ENCODE measurements at regions not wholly inside any gene's neighbourhood (a gene's known extent, or its start where the extent isn't known, plus 50 kb on each side); places are given as distances from the start of the nearest gene placed in this dataset.

GRCh38 chr4:23706972-23707651, 182.7 kb downstream of the PPARGC1A start:
- H3K4me1 ChIP-seq (ENCODE audit: control insufficient read depth, insufficient read depth, low read length): no peaks in the 10 kb centered on the region
- no peak overlapping the region for H4K8ac ChIP-seq (ENCODE audit: low read depth in 2 of 2, low read length in 2 of 2)
- no peaks in the 10 kb centered on the region for H4K20me1 ChIP-seq (ENCODE audit: insufficient read depth, low read length)
- H3K4ac ChIP-seq (ENCODE audit: low read depth, low read length): no peak overlapping the region
- in situ Hi-C loops (cut with MboI; ENCODE audit: low sequenced_read_pairs): no loop called here
- H2BK120ac ChIP-seq (ENCODE audit: low read depth, low read length): no peak overlapping the region
- H3K9me1 ChIP-seq (ENCODE audit: insufficient read depth, low read length): no peaks in the 10 kb centered on the region
- no peak overlapping the region for H4K91ac ChIP-seq (ENCODE audit: insufficient read depth, low read depth, low read length)
- H4K5ac ChIP-seq (ENCODE audit: low read depth, low read length): no peak overlapping the region
- no peak overlapping the region for H3K9ac ChIP-seq (ENCODE audit: low read depth, low read length)
- no peak overlapping the region for H2AFZ ChIP-seq (replicated peaks; ENCODE audit: low read length, poor library complexity)
- no peak overlapping the region for H2BK5ac ChIP-seq (ENCODE audit: low read depth, low read length, poor library complexity, severe bottlenecking)
- no peak overlapping the region for H3K4me2 ChIP-seq (ENCODE audit: low read depth, low read length)
- ChIA-PET POLR2A (ENCODE audit: unreplicated experiment) (no interaction called here), CTCF (no interaction called here)
- H2AK9ac ChIP-seq (replicated peaks; ENCODE audit: low read depth, low read length, poor library complexity): no peak overlapping the region
- no peak overlapping the region for H2BK20ac ChIP-seq (ENCODE audit: low read depth, low read length)
- ATAC-seq (ENCODE audit: low read depth) (no peak), DNase-seq (no peak)
- WGBS, 2 experiments (ENCODE audit: extremely low coverage in 2 of 2, insufficient read length in 1 of 2): no CpG with 5 or more reads among the region's 4 CpGs
- H3K23ac ChIP-seq (ENCODE audit: low read depth, low read length): no peak overlapping the region
- no peaks in the 10 kb centered on the region for H3K36me3 ChIP-seq (ENCODE audit: control insufficient read depth, insufficient read depth, low read length)
- no peaks in the 10 kb centered on the region for H3K9me3 ChIP-seq (ENCODE audit: control insufficient read depth, insufficient read depth, low read length)
- no peak overlapping the region for H2BK15ac ChIP-seq (ENCODE audit: low read depth, low read length)
- dilution Hi-C loops (cut with HindIII; ENCODE audit: low sequenced_read_pairs, unreplicated experiment): no loop called here
- H3K79me1 ChIP-seq (ENCODE audit: low read depth in 1 of 2, low read length in 2 of 2): no peaks in the 10 kb centered on the region
- peaks cover 2% of the 10 kb centered on the region for H3K27me3 ChIP-seq (ENCODE audit: control insufficient read depth, insufficient read depth, low read length)
- intact Hi-C loops (cut with micrococcal nuclease): no loop called here
- no TSS peak for BruUV-seq (replicated peaks)
- H3K4me3 ChIP-seq (ENCODE audit: insufficient read depth, low read depth, low read length): no peak overlapping the region
- H3K56ac ChIP-seq (ENCODE audit: extremely low read depth, insufficient read depth, low read length): no peak overlapping the region
- no peak overlapping the region for H3K18ac ChIP-seq (ENCODE audit: low read depth, low read length)
- no peak overlapping the region for H3K14ac ChIP-seq (replicated peaks; ENCODE audit: low read depth, low read length)
- H2AK5ac ChIP-seq (ENCODE audit: low read depth, low read length): no peak overlapping the region
- TF ChIP-seq RFX5 (IDR thresholded peaks at IDR 0.05; ENCODE audit: low read depth, low read length): no peak
- H3K27ac ChIP-seq (ENCODE audit: insufficient read depth, low read length): no peak overlapping the region
